HepG2 (cell line): ENCODE measurements at regions not wholly inside any gene's neighbourhood (a gene's known extent, or its start where the extent isn't known, plus 50 kb on each side); places are given as distances from the start of the nearest gene placed in this dataset.

Source experiments
- ATAC-seq: fragments of 200-7000 bp; cut with Tn5 transposase; 3 replicates; pipeline ENCODE4 v1.9.1; 2020; ENCODE audit warnings: mild to moderate bottlenecking, moderate library complexity
- BruUV-seq: library from RNA; stranded (reverse); fragments of 400-500 nt; replicated peaks from 2 replicates; lab custom pipeline; 2021; lab: Mats Ljungman, UMichigan
- CTCF ChIA-PET: fragments of 300-600 bp; formaldehyde crosslinking; extraction: SDS; loops from one replicate; lab custom pipeline; 2021; ENCODE audit warnings: low total read pairs, inconsistent platforms, low intra/inter-chr PET ratio; lab: Yijun Ruan, JAX
- POLR2A ChIA-PET: fragments of 350-600 bp; sonication (Branson Sonifier 250); formaldehyde crosslinking; loops from one replicate; lab custom pipeline; 2020; ENCODE audit warnings: antibody characterized with exemption, inconsistent platforms; lab: Yijun Ruan, JAX
- DNase-seq: peaks from one replicate; pipeline ENCODE4 v3.0.0-alpha.2; 2015; ENCODE audit warnings: low spot score
- FAIRE-seq: peaks from 3 replicates; lab custom pipeline; 2011; peaks lifted over from hg19 to GRCh38; lab: Jason Lieb, UNC
- H2AFZ ChIP-seq: one replicate; pipeline ENCODE4 v1.6.1; 2011; ENCODE audit warnings: low read length, inconsistent platforms
- H3K27ac ChIP-seq: fragments of 300-600 bp; 3 replicates; pipeline ENCODE4 v1.8.0; 2011; ENCODE audit warnings: mixed run types, mild to moderate bottlenecking, mixed read lengths, low read length, inconsistent platforms; ENCODE audit not compliant: insufficient read depth; ENCODE audit errors: extremely low read length
- H3K27me3 ChIP-seq, 2 experiments: fragments of 200-600 bp in 1 of 2; 2 replicates in 1 of 2; 3 replicates in 1 of 2; pipeline versions ENCODE4 v1.6.0 to v1.8.0; 2011; ENCODE audit warnings: low read length in 2 of 2, mild to moderate bottlenecking in 2 of 2, moderate library complexity in 2 of 2, inconsistent platforms in 1 of 2; ENCODE audit not compliant: insufficient read depth in 2 of 2, control insufficient read depth in 1 of 2
- H3K36me3 ChIP-seq, 2 experiments: fragments of 200-600 bp in 1 of 2; replicated peaks in 1 of 2; 2 replicates in 1 of 2; 3 replicates in 1 of 2; pipeline versions ENCODE4 v1.5.1 to v1.8.0; 2011; ENCODE audit warnings: low read length in 2 of 2, inconsistent platforms in 1 of 2; ENCODE audit not compliant: insufficient read depth in 2 of 2, control insufficient read depth in 1 of 2
- H3K4me1 ChIP-seq: 2 replicates; pipeline ENCODE4 v1.5.1; 2012; ENCODE audit warnings: low read length, inconsistent platforms; ENCODE audit not compliant: insufficient read depth
- H3K4me2 ChIP-seq: 2 replicates; pipeline ENCODE4 v1.6.0; 2011; ENCODE audit warnings: low read depth, low read length, inconsistent platforms
- H3K4me3 ChIP-seq, 3 experiments: fragments of 200-600 bp in 1 of 3; sonication (generic), shearing (Covaris generic) in 1 of 3; replicated peaks in 1 of 3; 2 replicates each; pipeline ENCODE4 v1.5.1; 2011 to 2016; ENCODE audit warnings: low read length in 3 of 3, inconsistent platforms in 2 of 3, low read depth in 2 of 3, mild to moderate bottlenecking in 2 of 3, control low read depth in 1 of 3, mixed read lengths in 1 of 3; ENCODE audit not compliant: insufficient read depth in 1 of 3
- H3K79me2 ChIP-seq: one replicate; pipeline ENCODE4 v1.6.1; 2011; ENCODE audit warnings: low read length, inconsistent platforms; ENCODE audit not compliant: insufficient read depth
- H3K9ac ChIP-seq: 2 replicates; pipeline ENCODE4 v1.6.0; 2011; ENCODE audit warnings: mild to moderate bottlenecking, low read depth, low read length, inconsistent platforms; ENCODE audit not compliant: insufficient read depth
- H3K9me3 ChIP-seq: 2 replicates; pipeline ENCODE4 v1.5.1; 2012; ENCODE audit warnings: mild to moderate bottlenecking, low read length
- H4K20me1 ChIP-seq: 2 replicates; pipeline ENCODE4 v1.6.0; 2011; ENCODE audit warnings: inconsistent platforms, mild to moderate bottlenecking, low read length, moderate library complexity; ENCODE audit not compliant: insufficient read depth
- AGO1 ChIP-seq: fragments of 200-400 bp; formaldehyde crosslinking; IDR thresholded peaks from 2 replicates; pipeline ENCODE4 v1.6.1; 2017; ENCODE audit warnings: mild to moderate bottlenecking, low read depth, low read length, moderate library complexity; ENCODE audit not compliant: poor library complexity, severe bottlenecking
- FOXC1 ChIP-seq: sonication (generic); formaldehyde crosslinking; IDR thresholded peaks from 2 replicates; pipeline ENCODE4 v1.8.0; 2022; ENCODE audit warnings: mild to moderate bottlenecking, missing genetic modification reagents, borderline replicate concordance
- FOXK2 ChIP-seq: fragments of 450-650 bp; IDR thresholded peaks from 2 replicates; pipeline ENCODE4 v1.6.1; 2016
- HNF1A ChIP-seq, 2 experiments: sonication (generic) in 1 of 2; formaldehyde crosslinking in 1 of 2; IDR thresholded peaks; 2 replicates each; pipeline versions ENCODE4 v1.4.0 to v1.6.1; 2016 to 2020; ENCODE audit warnings: borderline replicate concordance in 1 of 2, low read depth in 1 of 2, mild to moderate bottlenecking in 1 of 2, missing genetic modification reagents in 1 of 2
- ISL2 ChIP-seq: sonication (generic); formaldehyde crosslinking; IDR thresholded peaks from 2 replicates; pipeline ENCODE4 v1.5.0; 2020; ENCODE audit warnings: missing genetic modification reagents
- MAFK ChIP-seq, 2 experiments: IDR thresholded peaks in 1 of 2; conservative IDR thresholded peaks in 1 of 2; 2 replicates each; pipeline ENCODE4 v1.6.1; 2011; ENCODE audit warnings: improper control_type of control experiment in 2 of 2, low read length in 2 of 2
- MYC ChIP-seq: sonication (generic); formaldehyde crosslinking; IDR thresholded peaks from 2 replicates; pipeline ENCODE4 v1.9.0; 2021; ENCODE audit warnings: missing genetic modification reagents, borderline replicate concordance
- RBM39 ChIP-seq: fragments of 200-400 bp; formaldehyde crosslinking; IDR thresholded peaks from one replicate; pipeline ENCODE4 v1.6.1; 2018; ENCODE audit warnings: antibody characterized with exemption, mild to moderate bottlenecking, low read depth, low read length; ENCODE audit not compliant: poor library complexity, severe bottlenecking
- RFXANK ChIP-seq: IDR thresholded peaks from 2 replicates; pipeline ENCODE4 v1.6.1; 2016
- SAFB2 ChIP-seq: sonication (generic); formaldehyde crosslinking; IDR thresholded peaks from 2 replicates; pipeline ENCODE4 v1.5.1; 2020; ENCODE audit warnings: missing genetic modification reagents, low read depth, mild to moderate bottlenecking, borderline replicate concordance
- TFDP1 ChIP-seq: IDR thresholded peaks from 2 replicates; pipeline ENCODE4 v1.6.1; 2016; ENCODE audit warnings: missing compliant biosample characterization, missing genetic modification reagents, borderline replicate concordance
- ZKSCAN1 ChIP-seq: fragments of 150-350 bp; IDR thresholded peaks from 2 replicates; pipeline ENCODE4 v1.6.1; 2014; ENCODE audit warnings: low read length
- ZNF687 ChIP-seq: sonication (generic); formaldehyde crosslinking; IDR thresholded peaks from 2 replicates; pipeline ENCODE4 v1.5.1; 2020; ENCODE audit warnings: mild to moderate bottlenecking, missing genetic modification reagents, moderate library complexity
- ZNF883 ChIP-seq: sonication (generic); formaldehyde crosslinking; IDR thresholded peaks from 2 replicates; pipeline ENCODE4 v1.5.1; 2020; ENCODE audit warnings: mild to moderate bottlenecking, missing genetic modification reagents; ENCODE audit errors: not compliant biosample characterization
- WGBS: methylation state at CpG from one replicate; pipeline ENCODE4 v1.1.6; 2017; ENCODE audit warnings: low lambda C conversion rate; 5-methylcytosine and 5-hydroxymethylcytosine counted together
- in situ Hi-C: cut with HindIII; loops from 2 replicates; pipeline ENCODE4 v1.10.0; 2017; ENCODE audit warnings: low pct_unique_long_range_greater_than_20kb; ENCODE audit not compliant: extremely low pct_ligation_motif_present
- intact Hi-C: fragments of 100-400 bp; cut with micrococcal nuclease; formaldehyde crosslinking; loops from one replicate; pipeline ENCODE4 v1.10.0; 2022; ENCODE audit not compliant: unreplicated experiment

- H4K20me1 ChIP-seq: no peaks in the 10 kb centered on the region
- no peak overlapping the region for H3K27ac ChIP-seq
- WGBS: 15% methylated on average over 6 of the region's 6 CpGs
- no peak overlapping the region for H3K4me2 ChIP-seq
- H3K9ac ChIP-seq: no peak overlapping the region
- no peaks in the 10 kb centered on the region for H3K79me2 ChIP-seq
- H3K27me3 ChIP-seq: peaks cover 4 to 50% of the 10 kb centered on the region in 2 experiments; a peak in 4 of 5 replicates
- H3K9me3 ChIP-seq: peaks cover 21% of the 10 kb centered on the region
- FAIRE-seq (no peak), ATAC-seq (no peak), DNase-seq (no peak)
- ChIA-PET CTCF (no interaction called here), POLR2A (no interaction called here)
- H3K4me1 ChIP-seq: no peaks in the 10 kb centered on the region
- in situ Hi-C loops: no loop called here
- H3K4me3 ChIP-seq: no peak overlapping the region
- no TSS peak for BruUV-seq
- intact Hi-C loops: no loop called here
- no peak overlapping the region for H2AFZ ChIP-seq
- no peaks in the 10 kb centered on the region for H3K36me3 ChIP-seq
- no peak for TF ChIP-seq RFXANK (CRISPR knock-in tag)
- TF ChIP-seq RBM39: no peak
- no peak for TF ChIP-seq AGO1
- no peak for TF ChIP-seq FOXC1 (CRISPR knock-in tag)
- TF ChIP-seq FOXK2: no peak
- TF ChIP-seq ISL2: no peak
- no peak for TF ChIP-seq ZNF687 (CRISPR knock-in tag)
- TF ChIP-seq ZKSCAN1: no peak
- no peak for TF ChIP-seq TFDP1 (CRISPR knock-in tag)
- TF ChIP-seq MAFK (conservative IDR thresholded peaks at IDR 0.05 in 1 of 2, IDR thresholded peaks at IDR 0.05 in 1 of 2; ENCODE audit: low read length in 2 of 2): no peak
- TF ChIP-seq SAFB2: no peak
- no peak for TF ChIP-seq ZNF883 (CRISPR knock-in tag)
- TF ChIP-seq MYC (CRISPR knock-in tag): no peak
- TF ChIP-seq HNF1A (IDR thresholded peaks at IDR 0.05; ENCODE audit: low read depth): no peak
- TF ChIP-seq HNF1A (CRISPR knock-in tag; IDR thresholded peaks at IDR 0.05; ENCODE audit: borderline replicate concordance): no peak
Observed at GRCh38 chr2:10985260-10985659, 73.5 kb downstream of the KCNF1 start.
